ENCODE measurements at regions not wholly inside any gene's neighbourhood (a gene's known extent, or its start where the extent isn't known, plus 50 kb on each side); places are given as distances from the start of the nearest gene placed in this dataset.
"Not testable (repeated sequence)": the region's sequence is repeated elsewhere in the genome, so short reads cannot be mapped to it uniquely, and the experiment has no call there.

DNA sequence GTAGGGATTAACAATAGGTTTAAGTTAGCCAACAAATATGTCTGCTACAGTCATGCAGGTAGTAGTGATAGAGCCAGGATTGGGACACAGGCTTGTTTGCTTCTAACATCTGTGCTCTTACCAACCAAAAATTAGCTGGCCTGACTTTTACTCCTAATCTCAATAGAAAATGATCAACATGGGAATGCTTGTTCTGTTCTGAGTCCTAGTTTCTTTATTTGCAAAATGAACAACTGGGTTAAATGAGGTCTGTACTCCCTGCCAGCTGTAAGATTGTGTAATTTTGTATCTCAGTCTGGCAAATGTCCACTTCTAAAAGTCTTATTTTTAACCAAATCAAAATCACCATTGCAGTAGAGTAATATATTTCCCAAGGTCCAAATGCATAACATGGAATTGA is 216.8 kb downstream of the NMUR2 start:
- DNase-seq (no peak), ATAC-seq (no peak)
- intact Hi-C loops (cut with DNase I, micrococcal nuclease): no loop called here

- intact Hi-C loops (cut with DNase I, micrococcal nuclease): no loop called here
- ATAC-seq: no peak
Observed at GRCh38 chr5:152187668-152188067, 217.4 kb downstream of the NMUR2 start.

GRCh38 chr5:152185547-152186245 is 219.4 kb downstream of the NMUR2 start:
- intact Hi-C loops (cut with DNase I, micrococcal nuclease): no loop called here
- DNase-seq (no peak), ATAC-seq (no peak)

More at GRCh38 chr5:152187668-152188067, 217.4 kb downstream of the NMUR2 start:
- DNase-seq: no peak

GRCh38 chr5:152184266-152184665 is 220.8 kb downstream of the NMUR2 start:
- ATAC-seq (no peak), DNase-seq (no peak)
- intact Hi-C loops (cut with DNase I, micrococcal nuclease): no loop called here

DNA sequence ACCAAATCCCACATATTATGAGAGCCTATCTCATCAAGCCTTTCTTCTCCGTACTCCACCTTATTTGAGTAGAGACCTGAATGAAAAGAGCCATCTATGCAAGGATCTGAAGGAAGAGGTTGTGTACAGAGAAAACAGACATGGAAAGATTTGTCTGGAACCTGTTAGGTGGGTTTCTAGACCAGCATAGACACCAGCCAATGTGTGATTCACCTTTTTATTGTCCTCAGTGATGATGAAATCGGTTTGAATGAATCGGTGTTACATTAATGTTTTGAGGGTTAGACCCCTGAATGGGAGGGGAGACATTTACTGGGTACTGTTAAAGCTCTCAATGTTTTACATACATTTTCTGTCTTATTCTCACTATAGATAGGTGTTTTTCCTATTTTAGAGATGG is 223.6 kb downstream of the NMUR2 start:
- no peak for ATAC-seq
- intact Hi-C loops (cut with DNase I, micrococcal nuclease): no loop called here
- DNase-seq: no peak

- intact Hi-C loops (cut with DNase I, micrococcal nuclease): no loop called here
- ATAC-seq (no peak), DNase-seq (no peak)
Observed at GRCh38 chr5:152178350-152178699, 226.8 kb downstream of the NMUR2 start.

DNA sequence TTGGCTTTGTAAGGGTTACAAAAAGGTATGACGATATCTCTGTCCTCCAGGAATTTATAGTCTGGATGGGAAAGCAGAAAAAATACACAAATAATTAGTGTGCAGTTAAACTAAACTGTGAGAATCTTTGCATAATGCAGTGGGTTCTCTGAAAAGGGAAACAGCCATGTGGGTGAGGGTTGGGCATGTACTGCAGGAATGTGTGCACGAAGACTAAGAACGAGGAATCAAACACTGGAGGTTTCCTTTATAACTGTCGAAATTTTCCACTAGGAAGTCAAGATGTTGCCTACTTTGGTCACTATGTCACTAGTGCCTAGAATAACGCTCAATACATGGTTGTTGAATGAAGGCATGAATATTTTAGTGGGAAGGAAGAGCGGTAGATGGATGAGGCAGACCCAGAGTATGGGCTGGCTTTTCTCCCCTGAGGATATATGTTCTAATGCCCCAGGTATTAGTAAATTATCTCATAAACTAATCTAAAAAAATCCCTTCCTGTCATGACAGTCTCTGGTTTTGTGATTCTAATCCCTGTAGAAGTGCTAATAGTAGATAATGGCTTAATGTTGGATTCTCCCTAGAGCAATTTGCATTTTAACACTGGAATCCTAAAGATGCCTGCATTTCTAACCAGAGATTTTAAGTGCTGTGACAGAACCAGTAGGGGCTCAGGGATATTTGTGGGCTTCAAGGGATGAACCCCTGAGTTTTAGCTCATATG is 227.3 kb downstream of the NMUR2 start:
- ATAC-seq: no peak
- no peak for DNase-seq
- intact Hi-C loops (cut with DNase I, micrococcal nuclease): no loop called here

DNA sequence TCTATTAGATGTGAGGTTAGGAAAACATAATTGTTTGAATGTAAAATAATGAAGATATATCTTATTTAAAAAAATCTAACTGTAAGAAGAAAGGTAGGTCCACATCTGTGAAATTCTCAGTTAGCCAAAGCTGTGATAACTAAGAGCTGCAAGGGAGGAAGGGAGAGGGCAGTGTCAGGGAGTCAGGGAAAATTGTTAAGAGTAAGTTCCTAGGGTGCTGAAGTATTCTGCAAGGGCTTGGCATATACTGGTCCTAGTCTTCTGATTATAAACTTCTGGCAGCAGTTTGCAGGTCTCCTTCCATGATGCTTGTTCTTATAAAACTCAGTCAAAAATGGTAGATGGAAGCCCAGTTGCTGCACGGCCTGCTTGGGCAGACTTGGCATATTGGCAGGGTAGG is 233.2 kb downstream of the NMUR2 start:
- DNase-seq: no peak
- no peak for ATAC-seq
- intact Hi-C loops (cut with DNase I, micrococcal nuclease): no loop called here

DNA sequence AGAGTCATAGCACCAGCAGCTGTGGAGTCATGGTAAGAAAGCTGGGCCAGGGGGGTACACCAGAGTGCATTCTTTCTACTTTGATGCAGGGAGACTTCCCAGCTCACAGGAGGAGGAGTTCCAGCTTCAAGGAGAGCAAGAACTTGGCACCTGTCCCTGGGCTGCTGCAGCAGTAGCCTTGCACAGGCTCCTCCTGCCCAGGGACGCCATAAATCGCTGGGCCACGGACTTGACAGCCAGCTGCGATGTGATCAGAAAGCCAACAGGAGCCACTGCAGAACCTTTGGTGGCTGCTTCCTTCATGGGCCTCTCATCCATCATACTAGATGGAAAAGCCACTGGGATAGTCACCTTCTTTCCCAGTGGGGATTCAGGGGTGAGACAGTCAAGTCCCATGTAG is 234.7 kb downstream of the NMUR2 start:
- DNase-seq (no peak), ATAC-seq (no peak)
- intact Hi-C loops (cut with DNase I, micrococcal nuclease): no loop called here

DNA sequence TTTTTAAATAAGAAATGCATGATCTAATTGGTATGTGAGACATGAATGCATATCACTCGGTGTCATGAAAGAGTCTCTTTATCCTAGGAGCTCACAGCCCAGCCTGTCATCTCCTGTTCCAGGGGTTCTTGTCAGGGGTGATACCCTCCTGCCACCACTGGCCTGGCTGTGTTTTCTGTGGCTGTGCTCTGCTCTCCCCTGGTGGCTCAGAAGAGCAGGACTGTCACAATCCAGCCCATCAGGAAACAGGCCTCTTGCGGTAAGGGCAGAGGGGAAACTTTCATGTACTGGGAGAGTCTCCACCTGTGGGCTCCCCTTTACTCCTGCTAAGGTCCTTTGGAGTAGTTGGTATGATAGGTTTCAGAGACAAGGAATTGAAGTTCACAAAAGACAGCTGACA is 240.2 kb upstream of the GLRA1 start:
- DNase-seq (no peak), ATAC-seq (no peak)
- intact Hi-C loops (cut with DNase I, micrococcal nuclease): no loop called here

GRCh38 chr5:152159894-152160293 is 235.2 kb upstream of the GLRA1 start:
- intact Hi-C loops (cut with DNase I, micrococcal nuclease); DNase-seq: not testable (repeated sequence)
- ATAC-seq: peak; percentile 33

GRCh38 chr5:152154452-152154851 is 229.8 kb upstream of the GLRA1 start:
- intact Hi-C loops (cut with DNase I, micrococcal nuclease); DNase-seq; ATAC-seq: not testable (repeated sequence)

DNA sequence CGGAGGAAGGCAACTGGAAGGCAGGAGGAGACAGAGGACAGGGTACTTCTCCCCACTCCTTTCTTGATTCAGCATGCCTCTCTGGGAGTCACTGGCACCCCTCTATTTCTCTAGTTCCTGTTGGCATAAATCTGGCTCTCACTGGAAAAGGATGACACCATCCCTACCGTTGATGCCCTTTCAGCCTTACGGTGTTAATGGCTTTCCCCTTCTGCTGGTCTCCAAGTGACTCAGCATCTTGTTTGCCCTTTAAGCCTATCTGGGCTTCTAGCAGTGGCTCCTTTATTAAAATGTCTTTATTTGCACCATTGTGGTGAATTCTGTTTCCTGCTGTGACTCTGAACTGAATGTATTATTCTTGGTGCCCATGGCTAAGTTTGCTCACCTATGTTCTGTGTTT is 227.3 kb upstream of the GLRA1 start:
- intact Hi-C loops (cut with DNase I, micrococcal nuclease): no loop called here
- DNase-seq (no peak), ATAC-seq (no peak)

DNA sequence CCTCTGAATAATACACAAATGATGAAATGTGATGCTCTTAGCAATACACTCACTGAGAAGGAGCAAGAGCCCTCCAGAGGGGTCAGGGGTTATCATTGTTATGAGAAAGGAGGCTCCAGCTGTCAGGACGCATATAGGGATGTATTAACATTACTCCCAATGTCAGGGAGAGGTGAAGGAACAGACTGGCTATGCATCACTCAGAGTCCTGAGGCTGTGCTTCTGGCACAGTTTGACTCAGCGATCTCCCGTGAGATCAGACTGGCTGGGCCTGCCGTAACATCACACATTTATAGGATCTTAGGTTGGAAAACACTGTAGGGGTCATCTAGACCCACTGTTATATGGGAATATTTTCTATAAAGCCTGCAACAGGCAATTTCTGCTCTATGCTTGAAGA is 226.5 kb upstream of the GLRA1 start:
- intact Hi-C loops (cut with DNase I, micrococcal nuclease): no loop called here
- DNase-seq: no peak
- ATAC-seq: no peak

DNA sequence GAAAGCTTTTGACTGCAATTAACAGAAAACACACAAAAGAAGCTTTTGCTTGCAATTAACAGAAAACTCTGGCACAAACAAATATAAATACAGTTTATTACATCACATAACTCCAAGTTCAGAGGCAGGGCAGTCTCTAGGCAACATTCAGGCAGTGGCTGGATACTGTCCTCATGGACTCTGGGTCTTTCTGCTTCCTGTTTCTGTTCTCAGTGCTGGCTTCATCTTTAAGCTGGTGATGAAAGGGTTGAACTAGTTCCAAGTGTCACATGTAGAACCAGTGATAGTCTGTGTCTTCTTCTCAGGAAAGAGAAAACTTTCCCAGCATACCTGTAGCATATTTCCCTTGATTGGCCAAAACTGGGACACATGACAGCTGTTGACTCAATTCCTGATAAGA is 222.6 kb upstream of the GLRA1 start:
- intact Hi-C loops (cut with DNase I, micrococcal nuclease): loop anchor here in 1 of 2 donors (10.0 kb wide), 1 partner anchor 322 kb away; no protein-coding TSS in a partner anchor
- DNase-seq: no peak
- no peak for ATAC-seq

DNA sequence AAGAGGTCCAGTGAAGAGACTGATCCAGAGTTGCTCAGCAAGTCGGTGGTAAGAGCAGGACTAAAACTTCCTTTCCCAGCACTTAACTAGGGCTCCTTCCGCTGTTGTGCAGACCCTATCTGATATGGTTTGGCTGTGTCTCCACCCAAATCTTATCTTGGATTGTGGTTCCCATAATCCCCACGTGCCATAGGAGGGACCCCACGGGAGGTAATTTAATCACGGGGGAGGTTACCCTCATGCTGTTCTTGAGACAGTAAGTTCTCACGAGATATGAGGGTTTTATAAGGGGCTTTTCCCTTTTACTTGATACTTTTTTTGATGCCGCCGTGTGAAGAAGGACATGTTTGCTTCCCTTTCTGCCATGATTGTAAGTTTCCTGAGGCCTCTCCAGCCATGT is 221.9 kb upstream of the GLRA1 start:
- ATAC-seq: no peak
- DNase-seq: no peak
- intact Hi-C loops (cut with DNase I, micrococcal nuclease): loop anchor here in 1 of 2 donors (10.0 kb wide), 1 partner anchor 322 kb away; no protein-coding TSS in a partner anchor

GRCh38 chr5:152144556-152144955 is 219.9 kb upstream of the GLRA1 start:
- no peak for DNase-seq
- ATAC-seq: no peak
- intact Hi-C loops (cut with DNase I, micrococcal nuclease): loop anchor here (5.0 to 10.0 kb wide), 2 partner anchors 317 to 320 kb away; no protein-coding TSS in a partner anchor

GRCh38 chr5:152144030-152144429 is 219.4 kb upstream of the GLRA1 start:
- DNase-seq: no peak
- intact Hi-C loops (cut with DNase I, micrococcal nuclease): loop anchor here (5.0 to 10.0 kb wide), 2 partner anchors 317 to 319 kb away; no protein-coding TSS in a partner anchor
- ATAC-seq: no peak

DNA sequence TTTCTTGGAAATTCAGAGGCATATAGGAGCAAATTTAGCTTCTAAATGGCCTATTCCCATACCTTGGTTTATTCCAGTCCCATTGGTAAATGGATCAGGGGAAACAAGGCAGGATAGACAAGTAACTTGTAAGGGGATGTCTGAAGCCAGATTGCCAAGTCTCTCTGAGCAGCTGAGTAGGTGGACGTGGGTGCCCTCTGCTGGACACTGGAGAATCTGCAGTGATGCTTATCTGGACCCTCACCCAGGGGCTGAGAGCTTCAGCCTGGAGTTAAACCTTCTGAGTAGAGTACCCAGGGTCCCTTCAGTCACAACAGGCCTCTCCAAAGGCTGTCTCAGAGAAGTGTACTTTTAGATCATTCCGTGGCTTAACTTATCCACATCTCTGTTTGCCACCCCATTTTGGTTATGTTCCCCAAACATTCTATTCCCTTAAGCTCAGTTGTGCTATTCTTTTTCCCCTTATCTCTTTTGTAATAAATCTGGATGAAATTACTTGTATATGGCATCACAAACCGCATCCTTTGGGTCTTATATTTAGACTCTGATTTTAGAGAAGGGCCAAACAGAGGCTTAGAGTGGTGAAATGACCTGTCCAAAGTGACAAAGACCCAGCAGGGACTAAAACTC is 218.3 kb upstream of the GLRA1 start:
- intact Hi-C loops (cut with DNase I, micrococcal nuclease): loop anchor here (5.0 to 10.0 kb wide), 2 partner anchors 316 to 318 kb away; no protein-coding TSS in a partner anchor
- peak in 1 of 2 donors; percentile 49 for DNase-seq

DNA sequence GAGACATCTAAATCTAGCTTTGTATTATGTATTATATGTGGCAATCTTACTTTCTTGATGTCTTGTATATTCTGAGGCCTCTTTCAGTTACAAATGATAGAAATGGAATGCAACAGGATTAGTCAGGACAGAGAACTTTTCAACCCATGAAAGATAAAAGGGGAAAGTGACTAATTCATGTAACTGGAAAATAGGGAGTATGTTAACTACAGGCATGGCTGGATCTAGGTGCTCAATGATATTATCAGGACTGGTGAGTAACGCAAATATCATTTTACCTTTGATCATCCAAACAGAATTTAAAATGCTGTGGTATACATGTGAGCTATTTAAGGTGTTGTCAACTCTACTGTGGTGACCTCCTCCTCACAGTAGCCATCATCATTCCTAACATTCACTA is 215.7 kb upstream of the GLRA1 start:
- intact Hi-C loops (cut with DNase I, micrococcal nuclease): loop anchor here (5.0 to 10.0 kb wide), 2 partner anchors 313 to 316 kb away; no protein-coding TSS in a partner anchor
- no peak for DNase-seq
- ATAC-seq: no peak

More for the DNA sequence above, 218.3 kb upstream of the GLRA1 start:
- ATAC-seq: peak; percentile 56
